Upper lobe of left lung (tissue), 6 donors: ENCODE measurements at regions not wholly inside any gene's neighbourhood (a gene's known extent, or its start where the extent isn't known, plus 50 kb on each side); places are given as distances from the start of the nearest gene placed in this dataset.
"Not testable (repeated sequence)": the region's sequence is repeated elsewhere in the genome, so short reads cannot be mapped to it uniquely, and the experiment has no call there.

ENCODE experiments used
- ATAC-seq, 2 donors: fragments of 200-7000 bp; cut with Tn5 transposase; one replicate each; pipeline ENCODE4 v1.9.1; 2022; ENCODE audit warnings: mild to moderate bottlenecking in 2 of 2, moderate library complexity in 2 of 2; ENCODE audit not compliant: low FRiP score in 2 of 2
- DNase-seq, 2 donors: peaks; one replicate each; pipeline ENCODE4 v3.0.0-alpha.2; 2019 to 2020
- H3K27ac ChIP-seq, 4 donors: fragments of 200-600 bp; sonication (generic); one replicate each; pipeline ENCODE4 v1.5.1; 2016 to 2019
- H3K27me3 ChIP-seq, 4 donors: fragments of 200-600 bp; sonication (generic); one replicate each; pipeline ENCODE4 v1.5.1; 2017 to 2019
- H3K36me3 ChIP-seq, 4 donors: fragments of 200-600 bp; sonication (generic); one replicate each; pipeline ENCODE4 v1.5.1; 2016 to 2019
- H3K4me1 ChIP-seq, 4 donors: fragments of 200-600 bp; sonication (generic); one replicate each; pipeline ENCODE4 v1.5.1; 2018 to 2019
- H3K4me3 ChIP-seq, 4 donors: fragments of 200-600 bp; sonication (generic); one replicate each; pipeline ENCODE4 v1.5.1; 2017 to 2019; ENCODE audit warnings: mild to moderate bottlenecking in 2 of 4, moderate library complexity in 1 of 4
- H3K9me3 ChIP-seq, 4 donors: fragments of 200-600 bp; sonication (generic); one replicate each; pipeline ENCODE4 v1.5.1; 2018 to 2019
- CTCF ChIP-seq, 6 experiments: fragments of 450-650 bp in 4 of 6; fragments of 200-600 bp in 2 of 6; sonication (generic) in 2 of 6; IDR thresholded peaks; one replicate each; pipeline ENCODE4 v1.5.1; 2016 to 2019; ENCODE audit warnings: antibody characterized with exemption in 6 of 6
- EP300 ChIP-seq, 4 donors: sonication (generic); formaldehyde crosslinking; IDR thresholded peaks; one replicate each; pipeline ENCODE4 v1.5.1; 2017; ENCODE audit warnings: antibody characterized with exemption in 4 of 4, control low read depth in 2 of 4
- POLR2A ChIP-seq, 4 donors: fragments of 450-650 bp; IDR thresholded peaks; one replicate each; pipeline ENCODE4 v1.5.1; 2016 to 2017; ENCODE audit warnings: antibody characterized with exemption in 4 of 4, mild to moderate bottlenecking in 2 of 4
- POLR2AphosphoS5 ChIP-seq, 2 donors: sonication (generic); formaldehyde crosslinking; IDR thresholded peaks; one replicate each; pipeline ENCODE4 v1.5.1; 2017; ENCODE audit warnings: antibody characterized with exemption in 2 of 2
- WGBS, 2 donors: methylation state at CpG; one replicate each; pipeline ENCODE4 v1.1.5; 2017 to 2018; 5-methylcytosine and 5-hydroxymethylcytosine counted together
- donor health status: DM: no; HTN: no; CAD: no; lungs with moderate emphysema.
- donor health status: DM: no; HTN: yes; CAD: no; lungs with severe emphysema.

- H3K36me3 ChIP-seq, result no peaks in the 10 kb centered on the region
- no peaks in the 10 kb centered on the region for H3K9me3 ChIP-seq
- ATAC-seq (no peak), DNase-seq (no peak)
- H3K4me3 ChIP-seq, result no peak overlapping the region
- no peaks in the 10 kb centered on the region for H3K4me1 ChIP-seq
- H3K27ac ChIP-seq, result no peak overlapping the region
- no peaks in the 10 kb centered on the region for H3K27me3 ChIP-seq
- 78 to 88% methylated on average over 12 of the region's 12 CpGs for WGBS, 2 donors
- TF ChIP-seq POLR2A (IDR thresholded peaks at IDR 0.05), result no peak
- TF ChIP-seq POLR2AphosphoS5 (IDR thresholded peaks at IDR 0.05), result no peak
- TF ChIP-seq EP300 (IDR thresholded peaks at IDR 0.05), result no peak
- no peak for TF ChIP-seq CTCF (IDR thresholded peaks at IDR 0.05)
These were observed 144.0 kb upstream of the THBS2 start for GRCh38 chr6:169397684-169398083.

GRCh38 chr6:169396554-169397163 is 143.0 kb upstream of the THBS2 start:
- no peak for TF ChIP-seq POLR2A (IDR thresholded peaks at IDR 0.05)
- no peak for TF ChIP-seq EP300 (IDR thresholded peaks at IDR 0.05)
- no peak for TF ChIP-seq POLR2AphosphoS5 (IDR thresholded peaks at IDR 0.05)
- no peak for TF ChIP-seq CTCF (IDR thresholded peaks at IDR 0.05)
- Histone ChIP-seq H3K9me3 (peaks cover 0 to 6% (median 0%) of the 10 kb centered on the region in 4 donors), H3K4me3 (no peak overlapping the region), H3K4me1 (no peaks in the 10 kb centered on the region), H3K27ac (no peak overlapping the region), H3K36me3 (no peaks in the 10 kb centered on the region), H3K27me3 (no peaks in the 10 kb centered on the region)
- DNase-seq (no peak), ATAC-seq (no peak)
- 89 to 95% methylated on average over 18 to 19 of the region's 19 CpGs for WGBS, 2 donors

- H3K27me3 ChIP-seq, H3K4me1 ChIP-seq, DNase-seq, H3K4me3 ChIP-seq, H3K36me3 ChIP-seq, H3K27ac ChIP-seq, ATAC-seq, H3K9me3 ChIP-seq: not testable (repeated sequence)
- WGBS, 2 donors, result 63 to 82% methylated on average over 6 to 7 of the region's 7 CpGs
These were observed 142.4 kb upstream of the THBS2 start for GRCh38 chr6:169396009-169396539.

GRCh38 chr6:169395080-169395805 is 141.6 kb upstream of the THBS2 start:
- peaks cover 0 to 8% (median 2%) of the 10 kb centered on the region in 4 donors for H3K9me3 ChIP-seq
- 87 to 88% methylated on average over 7 of the region's 7 CpGs for WGBS, 2 donors
- no peaks in the 10 kb centered on the region for H3K36me3 ChIP-seq
- H3K27me3 ChIP-seq, result no peaks in the 10 kb centered on the region
- TF ChIP-seq POLR2AphosphoS5 (IDR thresholded peaks at IDR 0.05) (no peak), POLR2A (IDR thresholded peaks at IDR 0.05) (no peak), EP300 (IDR thresholded peaks at IDR 0.05) (no peak), CTCF (IDR thresholded peaks at IDR 0.05) (no peak)
- DNase-seq (no peak), ATAC-seq (no peak)
- H3K4me1 ChIP-seq, result no peaks in the 10 kb centered on the region
- no peak overlapping the region for H3K27ac ChIP-seq
- no peak overlapping the region for H3K4me3 ChIP-seq

GRCh38 chr6:169393753-169394152 is 140.1 kb upstream of the THBS2 start:
- Histone ChIP-seq H3K27ac (no peak overlapping the region), H3K27me3 (no peaks in the 10 kb centered on the region), H3K9me3 (peaks cover 0 to 8% (median 2%) of the 10 kb centered on the region in 4 donors), H3K4me1 (no peaks in the 10 kb centered on the region), H3K4me3 (no peak overlapping the region), H3K36me3 (no peaks in the 10 kb centered on the region)
- 81 to 97% methylated on average over 13 of the region's 13 CpGs for WGBS, 2 donors
- DNase-seq (no peak), ATAC-seq (peak; percentile 26 to 69)
- TF ChIP-seq POLR2AphosphoS5 (IDR thresholded peaks at IDR 0.05) (no peak), CTCF (IDR thresholded peaks at IDR 0.05) (no peak), EP300 (IDR thresholded peaks at IDR 0.05) (no peak), POLR2A (IDR thresholded peaks at IDR 0.05) (no peak)
